Endothelial cell of umbilical vein (primary cell): ENCODE measurements at regions not wholly inside any gene's neighbourhood (a gene's known extent, or its start where the extent isn't known, plus 50 kb on each side); places are given as distances from the start of the nearest gene placed in this dataset.

Source experiments
- BruUV-seq: library from RNA; stranded (reverse); fragments of 400-500 nt; replicated peaks from 2 replicates; lab custom pipeline; 2021; lab: Mats Ljungman, UMichigan
- CTCF ChIA-PET: fragments of 300-600, 350-600 bp; sonication (Branson Sonifier 250); formaldehyde crosslinking; loops from one replicate; lab custom pipeline; 2021; ENCODE audit warnings: antibody characterized with exemption, inconsistent platforms; lab: Charles Lee
- POLR2A ChIA-PET: fragments of 300-600, 350-600 bp; sonication (Branson Sonifier 250); formaldehyde crosslinking; loops from one replicate; lab custom pipeline; 2021; ENCODE audit warnings: antibody characterized with exemption, inconsistent platforms; lab: Charles Lee
- DNase-seq: peaks from one replicate; pipeline ENCODE4 v3.0.0-alpha.2; 2011; ENCODE audit warnings: low read depth, low spot score
- FAIRE-seq: peaks from 2 replicates; lab custom pipeline; 2011; peaks lifted over from hg19 to GRCh38; lab: Jason Lieb, UNC
- H2AFZ ChIP-seq: 2 replicates; pipeline ENCODE4 v1.6.0; 2012; ENCODE audit warnings: low read depth, low read length, control low read depth, inconsistent platforms
- H3K27ac ChIP-seq: 2 replicates; pipeline ENCODE4 v1.5.1; 2011; ENCODE audit warnings: low read depth, mild to moderate bottlenecking, control low read depth, low read length, moderate library complexity; ENCODE audit not compliant: insufficient read depth
- H3K27me3 ChIP-seq, 2 experiments: 2 replicates each; pipeline versions ENCODE4 v1.6.0 to v1.6.1; 2011; ENCODE audit warnings: low read length in 2 of 2, mixed read lengths in 1 of 2; ENCODE audit not compliant: control insufficient read depth in 2 of 2, insufficient read depth in 2 of 2
- H3K36me3 ChIP-seq, 2 experiments: 2 replicates in 1 of 2; 3 replicates in 1 of 2; pipeline ENCODE4 v1.5.1; 2011; ENCODE audit warnings: low read length in 2 of 2, mild to moderate bottlenecking in 1 of 2, moderate library complexity in 1 of 2; ENCODE audit not compliant: control insufficient read depth in 2 of 2, insufficient read depth in 2 of 2; ENCODE audit errors: extremely low read depth in 1 of 2
- H3K4me1 ChIP-seq: 3 replicates; pipeline ENCODE4 v1.5.1; 2011; ENCODE audit warnings: mild to moderate bottlenecking, low read length; ENCODE audit not compliant: control insufficient read depth, insufficient read depth; ENCODE audit errors: extremely low read depth
- H3K4me2 ChIP-seq: 2 replicates; pipeline ENCODE4 v1.6.1; 2011; ENCODE audit warnings: low read length, control low read depth, mixed read lengths; ENCODE audit not compliant: insufficient read depth
- H3K4me3 ChIP-seq, 3 experiments: fragments of 200-600 bp in 1 of 3; sonication (generic), shearing (Covaris generic) in 1 of 3; replicated peaks in 1 of 3; 2 replicates each; pipeline ENCODE4 v1.5.1; 2011 to 2016; ENCODE audit warnings: control low read depth in 3 of 3, low read length in 3 of 3, mild to moderate bottlenecking in 2 of 3, inconsistent platforms in 1 of 3, low read depth in 1 of 3, moderate library complexity in 1 of 3; ENCODE audit not compliant: insufficient read depth in 1 of 3
- H3K79me2 ChIP-seq: 2 replicates; pipeline ENCODE4 v1.6.0; 2012; ENCODE audit warnings: low read length, inconsistent platforms; ENCODE audit not compliant: control insufficient read depth, insufficient read depth
- H3K9ac ChIP-seq: replicated peaks from 2 replicates; pipeline ENCODE3; 2011; ENCODE audit warnings: low read length, control low read depth; ENCODE audit not compliant: insufficient read depth; ENCODE audit errors: extremely low read depth
- H3K9me1 ChIP-seq: replicated peaks from 3 replicates; pipeline ENCODE4 v1.6.0; 2011; ENCODE audit warnings: mild to moderate bottlenecking, low read length; ENCODE audit not compliant: control insufficient read depth, insufficient read depth; ENCODE audit errors: extremely low read depth
- H3K9me3 ChIP-seq: replicated peaks from 2 replicates; pipeline ENCODE4 v1.5.1; 2012; ENCODE audit warnings: low read length, inconsistent platforms; ENCODE audit not compliant: control insufficient read depth, insufficient read depth
- H4K20me1 ChIP-seq: replicated peaks from 2 replicates; pipeline ENCODE3; 2011; ENCODE audit warnings: mild to moderate bottlenecking, low read length; ENCODE audit not compliant: control insufficient read depth, insufficient read depth; ENCODE audit errors: extremely low read depth
- EZH2 ChIP-seq: IDR thresholded peaks from 2 replicates; pipeline ENCODE4 v1.6.1; 2012; ENCODE audit warnings: borderline replicate concordance, low read depth, mild to moderate bottlenecking, moderate library complexity, low read length, inconsistent platforms; ENCODE audit not compliant: severe bottlenecking
- FOS ChIP-seq: IDR thresholded peaks from 2 replicates; pipeline ENCODE4 v1.6.1; 2011; ENCODE audit warnings: mild to moderate bottlenecking, low read length, moderate library complexity, borderline replicate concordance; ENCODE audit not compliant: insufficient read depth
- GATA2 ChIP-seq: IDR thresholded peaks from 2 replicates; pipeline ENCODE4 v1.7.0; 2011; ENCODE audit warnings: low read depth, mild to moderate bottlenecking, moderate library complexity, mixed read lengths, low read length; ENCODE audit not compliant: insufficient read length, insufficient read depth
- JUN ChIP-seq: IDR thresholded peaks from 2 replicates; pipeline ENCODE4 v1.6.1; 2011; ENCODE audit warnings: borderline replicate concordance, low read depth; ENCODE audit not compliant: insufficient read length, insufficient read depth
- MAX ChIP-seq: IDR thresholded peaks from 2 replicates; pipeline ENCODE4 v1.6.1; 2011; ENCODE audit not compliant: insufficient read depth, insufficient read length
- MYC ChIP-seq: IDR thresholded peaks from one replicate; pipeline ENCODE4 v1.6.1; 2011; ENCODE audit warnings: mild to moderate bottlenecking, low read depth, low read length
- POLR2A ChIP-seq: IDR thresholded peaks from 2 replicates; pipeline ENCODE4 v1.6.1; 2012; ENCODE audit warnings: low read depth, mild to moderate bottlenecking, control low read depth, low read length
- POLR2AphosphoS5 ChIP-seq: IDR thresholded peaks from 2 replicates; pipeline ENCODE4 v1.6.1; 2012; ENCODE audit warnings: low read depth, mild to moderate bottlenecking, control low read depth, low read length, moderate library complexity; ENCODE audit not compliant: insufficient read depth
- dilution Hi-C: fragments of 300-500 bp; cut with MboI; formaldehyde crosslinking; loops from one replicate; pipeline ENCODE4 v1.15.0; 2019; ENCODE audit warnings: low sequenced_read_pairs; ENCODE audit not compliant: extremely low pct_ligation_motif_present
- intact Hi-C: fragments of 100-400 bp; cut with micrococcal nuclease; formaldehyde crosslinking; loops from one replicate; pipeline ENCODE4 v1.10.0; 2022
- TF ChIP-seq, protein P1 (sequence below), 2 donors: IDR thresholded peaks; 1 replicate in 1 of 2; 2 replicates in 1 of 2; pipeline ENCODE4 v1.5.1; 2011; ENCODE audit warnings: low read length in 2 of 2, mild to moderate bottlenecking in 2 of 2, moderate library complexity in 2 of 2, control low read depth in 1 of 2, inconsistent platforms in 1 of 2, low read depth in 1 of 2; ENCODE audit not compliant: insufficient read depth in 1 of 2; ENCODE audit errors: extremely low read depth in 1 of 2

- Histone ChIP-seq H3K9me3 (no peaks in the 10 kb centered on the region), H4K20me1 (no peaks in the 10 kb centered on the region), H3K79me2 (no peaks in the 10 kb centered on the region), H3K4me2 (peak overlapping the region; percentile 76), H3K9me1 (no peaks in the 10 kb centered on the region), H3K27me3 (no peaks in the 10 kb centered on the region), H3K4me1 (peaks cover 29% of the 10 kb centered on the region), H3K4me3 (no peak overlapping the region), H3K36me3 (no peaks in the 10 kb centered on the region), H3K9ac (no peak overlapping the region), H2AFZ (peak overlapping the region; percentile 44), H3K27ac (peak overlapping the region; percentile 64)
- DNase-seq (peak; percentile 71), FAIRE-seq (peak; percentile 67)
- TF ChIP-seq MYC (no peak), JUN (no peak), EZH2 (no peak), POLR2AphosphoS5 (peak; percentile 32), GATA2 (no peak), MAX (no peak), POLR2A (no peak), FOS (peak; percentile 25)
- TF ChIP-seq, protein P1, sequence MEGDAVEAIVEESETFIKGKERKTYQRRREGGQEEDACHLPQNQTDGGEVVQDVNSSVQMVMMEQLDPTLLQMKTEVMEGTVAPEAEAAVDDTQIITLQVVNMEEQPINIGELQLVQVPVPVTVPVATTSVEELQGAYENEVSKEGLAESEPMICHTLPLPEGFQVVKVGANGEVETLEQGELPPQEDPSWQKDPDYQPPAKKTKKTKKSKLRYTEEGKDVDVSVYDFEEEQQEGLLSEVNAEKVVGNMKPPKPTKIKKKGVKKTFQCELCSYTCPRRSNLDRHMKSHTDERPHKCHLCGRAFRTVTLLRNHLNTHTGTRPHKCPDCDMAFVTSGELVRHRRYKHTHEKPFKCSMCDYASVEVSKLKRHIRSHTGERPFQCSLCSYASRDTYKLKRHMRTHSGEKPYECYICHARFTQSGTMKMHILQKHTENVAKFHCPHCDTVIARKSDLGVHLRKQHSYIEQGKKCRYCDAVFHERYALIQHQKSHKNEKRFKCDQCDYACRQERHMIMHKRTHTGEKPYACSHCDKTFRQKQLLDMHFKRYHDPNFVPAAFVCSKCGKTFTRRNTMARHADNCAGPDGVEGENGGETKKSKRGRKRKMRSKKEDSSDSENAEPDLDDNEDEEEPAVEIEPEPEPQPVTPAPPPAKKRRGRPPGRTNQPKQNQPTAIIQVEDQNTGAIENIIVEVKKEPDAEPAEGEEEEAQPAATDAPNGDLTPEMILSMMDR (IDR thresholded peaks at IDR 0.05; ENCODE audit: extremely low read depth in 1 of 2, insufficient read depth in 1 of 2, low read depth in 1 of 2, low read length in 2 of 2): no peak
- intact Hi-C loops: loop anchor here (1.0 to 5.0 kb wide), 7 partner anchors 23 to 341 kb away; no protein-coding TSS in a partner anchor
- CTCF ChIA-PET: interaction anchor here (1.0 to 2.1 kb wide), 9 partner anchors 12 to 339 kb away, joined by 3 to 9 read pairs (median 3); no protein-coding TSS in a partner anchor
- dilution Hi-C loops: no loop called here
- no TSS peak for BruUV-seq
- POLR2A ChIA-PET: no interaction called here
Measured at GRCh38 chr1:60620087-60620486, 462.3 kb upstream of the NFIA start.
